GM10266 (cell line): ENCODE measurements at regions not wholly inside any gene's neighbourhood (a gene's known extent, or its start where the extent isn't known, plus 50 kb on each side); places are given as distances from the start of the nearest gene placed in this dataset.

Source experiments
- DNase-seq: peaks from one replicate; pipeline ENCODE4 v3.0.0; 2012; ENCODE audit errors: extremely low spot score
- TF ChIP-seq, protein P1 (sequence below): IDR thresholded peaks from 2 replicates; pipeline ENCODE4 v1.5.1; 2012; ENCODE audit warnings: mild to moderate bottlenecking, low read depth; ENCODE audit not compliant: control insufficient read depth, insufficient read depth; ENCODE audit errors: missing control alignments

DNA sequence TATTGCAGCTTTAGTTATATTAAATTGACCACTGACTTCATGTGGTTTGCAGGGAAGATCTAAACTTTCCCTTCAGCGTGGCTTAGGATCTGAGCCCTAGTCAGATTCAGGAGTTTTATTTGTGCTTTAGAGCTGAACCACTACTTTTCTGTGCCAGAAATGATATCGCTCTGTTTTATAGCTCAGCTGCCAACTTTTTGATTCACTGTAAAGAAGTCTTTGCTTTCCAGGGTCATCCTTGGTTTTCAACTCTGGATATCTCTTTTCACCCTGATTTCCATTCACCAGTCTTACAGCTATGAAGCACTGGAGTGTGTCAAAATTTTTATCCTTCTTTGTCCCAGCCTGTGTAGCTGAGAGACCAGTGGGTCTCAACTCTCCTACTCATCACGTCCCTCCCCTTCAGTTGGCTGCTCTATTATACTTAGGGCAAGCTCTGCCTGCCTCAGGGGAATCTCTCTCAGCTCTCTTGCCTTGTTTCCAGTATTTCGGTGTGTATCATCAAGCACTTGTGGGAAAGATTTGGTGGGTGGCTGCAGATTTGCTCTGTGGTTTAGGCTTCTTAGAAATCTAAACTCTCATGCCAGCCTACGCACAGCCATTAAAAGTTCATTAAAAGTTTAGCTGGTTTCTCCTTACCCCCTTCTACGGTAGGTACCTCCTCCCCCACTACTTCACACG, 425.5 kb downstream of the TENT5A start:
- no peak for DNase-seq
- TF ChIP-seq, protein P1, sequence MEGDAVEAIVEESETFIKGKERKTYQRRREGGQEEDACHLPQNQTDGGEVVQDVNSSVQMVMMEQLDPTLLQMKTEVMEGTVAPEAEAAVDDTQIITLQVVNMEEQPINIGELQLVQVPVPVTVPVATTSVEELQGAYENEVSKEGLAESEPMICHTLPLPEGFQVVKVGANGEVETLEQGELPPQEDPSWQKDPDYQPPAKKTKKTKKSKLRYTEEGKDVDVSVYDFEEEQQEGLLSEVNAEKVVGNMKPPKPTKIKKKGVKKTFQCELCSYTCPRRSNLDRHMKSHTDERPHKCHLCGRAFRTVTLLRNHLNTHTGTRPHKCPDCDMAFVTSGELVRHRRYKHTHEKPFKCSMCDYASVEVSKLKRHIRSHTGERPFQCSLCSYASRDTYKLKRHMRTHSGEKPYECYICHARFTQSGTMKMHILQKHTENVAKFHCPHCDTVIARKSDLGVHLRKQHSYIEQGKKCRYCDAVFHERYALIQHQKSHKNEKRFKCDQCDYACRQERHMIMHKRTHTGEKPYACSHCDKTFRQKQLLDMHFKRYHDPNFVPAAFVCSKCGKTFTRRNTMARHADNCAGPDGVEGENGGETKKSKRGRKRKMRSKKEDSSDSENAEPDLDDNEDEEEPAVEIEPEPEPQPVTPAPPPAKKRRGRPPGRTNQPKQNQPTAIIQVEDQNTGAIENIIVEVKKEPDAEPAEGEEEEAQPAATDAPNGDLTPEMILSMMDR, result no peak

DNA sequence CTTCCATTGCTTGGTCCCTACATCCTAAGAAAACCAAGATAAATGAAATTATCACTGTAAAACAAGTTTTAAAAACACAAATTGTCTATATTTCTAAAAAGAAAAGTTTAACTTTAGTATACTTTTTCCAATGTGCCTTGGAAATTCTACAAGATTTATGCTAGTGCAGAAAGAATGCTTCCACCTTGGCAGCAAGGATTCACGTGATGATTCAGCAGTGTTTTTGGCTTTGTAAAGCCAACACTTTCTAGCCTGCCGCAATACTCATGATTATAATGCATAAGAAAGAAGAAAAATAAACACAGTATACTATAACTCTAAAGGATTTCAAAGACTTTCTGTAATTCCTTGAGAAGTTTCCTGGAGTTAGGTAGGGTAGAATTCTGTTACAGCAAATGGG, 442.7 kb downstream of the TENT5A start:
- no peak for DNase-seq
- TF ChIP-seq, protein P1, result no peak

DNA sequence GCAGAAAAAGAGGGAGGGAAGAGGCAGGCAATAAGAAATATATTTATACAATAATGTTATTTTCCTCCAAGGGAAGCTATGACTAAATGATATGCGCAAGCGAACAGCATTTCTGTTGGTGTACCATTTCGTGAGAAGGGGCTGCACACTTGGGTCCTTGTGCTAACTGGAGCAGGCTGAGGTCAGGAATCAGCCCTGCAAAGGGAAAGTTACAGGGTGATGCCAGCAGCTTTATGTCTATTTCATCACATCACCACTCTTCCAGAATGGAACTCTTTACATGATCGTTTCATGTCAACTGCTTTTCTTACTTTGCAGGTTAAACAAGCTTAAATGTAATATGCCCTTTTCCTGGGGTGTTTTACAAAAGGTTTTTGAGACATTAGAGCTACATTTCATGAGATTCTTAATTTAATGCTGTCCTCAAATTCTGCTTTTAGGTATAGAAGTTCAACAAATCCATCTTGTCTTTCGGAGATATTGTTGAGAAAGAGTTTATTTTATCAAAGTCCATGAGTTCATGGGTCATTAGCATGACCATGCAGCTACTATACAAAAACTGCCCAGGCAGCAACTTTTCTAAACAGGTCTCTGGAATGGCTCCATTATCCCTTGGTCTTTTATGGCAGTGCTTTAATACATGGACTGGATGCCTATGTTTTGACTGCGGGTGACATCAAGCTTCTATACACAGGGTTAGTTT, 443.8 kb downstream of the TENT5A start:
- no peak for DNase-seq
- TF ChIP-seq, protein P1, result no peak

DNA sequence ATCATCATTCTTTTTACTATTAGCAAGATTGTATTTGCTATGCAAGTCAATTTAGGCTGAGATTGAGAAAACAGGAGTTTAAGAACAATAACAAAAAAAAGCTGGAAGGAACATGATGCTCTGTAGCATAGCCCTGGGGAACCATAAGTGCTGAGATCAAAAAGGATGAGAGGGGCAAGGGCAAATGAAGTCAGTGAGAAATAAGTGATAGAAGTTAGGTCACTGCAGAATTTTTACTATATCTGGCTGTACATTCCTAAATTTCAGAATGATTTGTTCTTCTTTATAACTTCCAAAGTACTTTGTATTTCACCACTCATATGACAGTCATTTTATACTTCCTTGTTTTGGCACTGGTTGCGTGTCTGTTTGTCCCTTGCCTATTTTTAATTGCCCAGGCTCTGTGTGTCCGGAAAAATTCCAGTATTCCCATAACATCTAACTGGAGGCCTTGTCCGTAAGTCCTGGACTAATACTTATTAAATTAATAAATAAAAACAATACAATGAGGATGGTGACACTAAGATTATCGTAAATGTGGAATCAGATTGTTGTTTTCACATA, 444.7 kb downstream of the TENT5A start:
- no peak for DNase-seq
- TF ChIP-seq, protein P1, result no peak

DNA sequence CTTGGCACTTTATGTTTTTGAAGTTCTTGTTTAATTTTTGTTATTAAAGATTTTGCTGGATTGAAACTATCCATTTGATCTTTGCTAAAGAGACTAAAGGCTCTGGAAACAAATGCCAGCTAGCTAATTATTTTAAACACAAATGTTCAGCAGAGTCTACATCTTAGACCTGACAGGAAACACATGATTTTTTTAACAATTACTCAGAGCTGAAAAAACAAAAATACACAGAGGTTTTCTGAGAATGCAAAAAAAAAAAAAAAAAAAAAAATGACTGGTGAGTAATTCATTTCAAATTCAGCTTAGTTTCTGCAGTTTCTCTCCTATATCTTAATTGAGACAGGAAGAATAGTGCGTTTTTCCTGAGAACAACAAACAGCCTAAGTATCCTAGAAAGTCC, 448.0 kb downstream of the TENT5A start:
- DNase-seq, result no peak
- TF ChIP-seq, protein P1, result no peak

DNA sequence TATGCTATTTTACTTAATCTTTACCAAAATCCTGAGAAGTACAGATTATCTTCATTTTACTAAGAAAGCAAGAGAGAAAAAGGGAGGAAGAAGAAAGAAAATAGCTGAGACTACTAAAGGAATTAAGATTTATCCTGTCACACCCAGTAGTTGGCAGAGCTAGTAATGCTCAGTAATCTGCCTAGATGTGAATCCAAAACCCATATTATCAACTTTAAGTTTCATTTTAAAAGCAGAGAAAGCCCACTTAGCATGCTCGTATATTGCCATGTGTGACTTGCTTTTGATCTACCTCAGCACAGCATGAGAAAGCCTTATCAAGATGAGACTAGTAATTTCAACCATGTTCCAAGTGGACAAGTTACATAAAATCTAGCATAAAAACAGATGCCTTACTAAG, 451.5 kb downstream of the TENT5A start:
- DNase-seq, result no peak
- TF ChIP-seq, protein P1, result no peak

DNA sequence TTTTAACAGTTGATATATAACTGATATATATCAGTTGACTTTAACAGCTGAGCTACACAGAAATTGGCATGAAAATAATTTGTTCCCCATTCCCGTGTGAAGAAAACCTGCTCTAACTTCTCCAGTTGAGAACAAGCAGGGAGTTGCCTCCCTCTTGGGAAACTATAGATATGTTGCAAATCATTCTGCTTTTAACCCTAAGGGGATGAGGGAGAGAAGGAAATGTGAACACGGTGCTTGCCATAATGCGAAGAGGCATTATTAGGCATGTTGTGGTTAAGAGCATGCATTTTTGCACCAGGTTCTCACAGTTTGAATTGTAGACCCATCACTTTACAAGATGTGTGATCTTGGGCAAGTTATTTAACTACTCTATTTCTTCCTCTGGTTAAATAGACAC, 453.7 kb downstream of the TENT5A start:
- DNase-seq, result no peak
- TF ChIP-seq, protein P1, result no peak
